ENCODE measurements at regions not wholly inside any gene's neighbourhood (a gene's known extent, or its start where the extent isn't known, plus 50 kb on each side); places are given as distances from the start of the nearest gene placed in this dataset.

GRCh38 chr20:40449974-40450616 is 238.9 kb downstream of the MAFB start:
- DNase-seq = no peak
- 76 to 80% (median 76%) methylated on average over 4 of the region's 4 CpGs for WGBS, 3 donors
- Histone ChIP-seq H3K4me1 (ENCODE audit: insufficient read depth) (no peaks in the 10 kb centered on the region), H3K9me3 (no peaks in the 10 kb centered on the region), H3K36me3 (no peaks in the 10 kb centered on the region), H3K27me3 (no peaks in the 10 kb centered on the region), H3K4me3 (no peak overlapping the region), H3K27ac (no peak overlapping the region)
- intact Hi-C loops (cut with DNase I) = no loop called here
- TF ChIP-seq, protein P1, sequence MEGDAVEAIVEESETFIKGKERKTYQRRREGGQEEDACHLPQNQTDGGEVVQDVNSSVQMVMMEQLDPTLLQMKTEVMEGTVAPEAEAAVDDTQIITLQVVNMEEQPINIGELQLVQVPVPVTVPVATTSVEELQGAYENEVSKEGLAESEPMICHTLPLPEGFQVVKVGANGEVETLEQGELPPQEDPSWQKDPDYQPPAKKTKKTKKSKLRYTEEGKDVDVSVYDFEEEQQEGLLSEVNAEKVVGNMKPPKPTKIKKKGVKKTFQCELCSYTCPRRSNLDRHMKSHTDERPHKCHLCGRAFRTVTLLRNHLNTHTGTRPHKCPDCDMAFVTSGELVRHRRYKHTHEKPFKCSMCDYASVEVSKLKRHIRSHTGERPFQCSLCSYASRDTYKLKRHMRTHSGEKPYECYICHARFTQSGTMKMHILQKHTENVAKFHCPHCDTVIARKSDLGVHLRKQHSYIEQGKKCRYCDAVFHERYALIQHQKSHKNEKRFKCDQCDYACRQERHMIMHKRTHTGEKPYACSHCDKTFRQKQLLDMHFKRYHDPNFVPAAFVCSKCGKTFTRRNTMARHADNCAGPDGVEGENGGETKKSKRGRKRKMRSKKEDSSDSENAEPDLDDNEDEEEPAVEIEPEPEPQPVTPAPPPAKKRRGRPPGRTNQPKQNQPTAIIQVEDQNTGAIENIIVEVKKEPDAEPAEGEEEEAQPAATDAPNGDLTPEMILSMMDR (IDR thresholded peaks at IDR 0.05) = no peak

- 79 to 84% (median 81%) methylated on average over 2 of the region's 2 CpGs for WGBS, 3 donors
- H3K4me1 ChIP-seq (ENCODE audit: insufficient read depth) = no peaks in the 10 kb centered on the region
- no peaks in the 10 kb centered on the region for H3K36me3 ChIP-seq
- no peaks in the 10 kb centered on the region for H3K9me3 ChIP-seq
- DNase-seq = no peak
- H3K4me3 ChIP-seq = no peak overlapping the region
- intact Hi-C loops (cut with DNase I) = no loop called here
- H3K27me3 ChIP-seq = no peaks in the 10 kb centered on the region
- no peak overlapping the region for H3K27ac ChIP-seq
- TF ChIP-seq POLR2A (IDR thresholded peaks at IDR 0.05) = no peak
Measured at GRCh38 chr20:40449144-40449690, 239.8 kb downstream of the MAFB start.

DNA sequence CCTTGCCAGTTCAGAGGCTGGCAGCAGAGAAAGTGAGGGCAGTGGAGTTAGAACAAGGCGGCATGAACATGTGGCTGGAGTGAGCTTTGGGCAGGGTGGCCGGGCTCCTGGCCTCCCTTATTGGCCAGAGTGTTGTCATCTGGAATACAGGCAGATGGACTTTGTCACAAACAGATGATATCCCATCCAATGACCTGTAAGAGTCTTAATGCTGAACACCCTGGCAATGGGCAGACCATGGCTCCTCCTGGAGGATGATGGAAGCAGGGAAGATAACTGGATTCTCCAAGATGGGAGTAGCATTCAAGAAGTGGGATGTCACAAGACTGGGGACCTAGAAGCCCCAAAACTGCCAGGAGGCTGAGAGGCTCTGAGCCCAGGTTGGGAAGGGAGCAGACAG is 242.1 kb downstream of the MAFB start:
- intact Hi-C loops (cut with DNase I) = no loop called here
- peaks cover 1% of the 10 kb centered on the region for H3K4me1 ChIP-seq (ENCODE audit: insufficient read depth)
- 62 to 82% (median 63%) methylated on average over 2 of the region's 2 CpGs for WGBS, 3 donors

DNA sequence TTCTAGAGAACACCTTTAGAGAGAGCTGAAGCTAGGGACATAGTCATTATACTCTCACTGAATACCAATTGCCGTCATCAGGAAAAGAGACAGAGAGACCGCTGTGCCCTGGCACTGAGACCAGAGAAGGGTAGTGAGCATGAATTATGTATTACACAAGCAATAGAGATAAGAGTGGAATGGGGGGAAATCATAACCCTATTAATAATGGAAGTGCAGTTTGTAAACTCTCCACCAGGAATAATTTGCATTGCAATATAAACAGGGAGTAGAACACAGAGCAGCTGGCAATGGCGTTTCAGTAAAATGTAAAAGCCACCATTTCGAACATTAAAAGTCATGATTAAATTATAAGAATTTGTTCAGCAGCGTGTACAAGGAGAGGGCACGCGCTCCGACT is 244.5 kb downstream of the MAFB start:
- H3K4me1 ChIP-seq (ENCODE audit: insufficient read depth) = peaks cover 1% of the 10 kb centered on the region
- no peaks in the 10 kb centered on the region for H3K36me3 ChIP-seq
- DNase-seq = no peak
- intact Hi-C loops (cut with DNase I) = no loop called here
- H3K27ac ChIP-seq = no peak overlapping the region
- 76 to 82% (median 82%) methylated on average over 8 of the region's 8 CpGs for WGBS, 3 donors
- no peaks in the 10 kb centered on the region for H3K9me3 ChIP-seq
- no peak overlapping the region for H3K4me3 ChIP-seq
- H3K27me3 ChIP-seq = no peaks in the 10 kb centered on the region
- TF ChIP-seq, protein P1 (IDR thresholded peaks at IDR 0.05) = no peak
- TF ChIP-seq EP300 (IDR thresholded peaks at IDR 0.05) = no peak
- TF ChIP-seq POLR2A (IDR thresholded peaks at IDR 0.05) = no peak

More for the DNA sequence above, 242.1 kb downstream of the MAFB start:
- Histone ChIP-seq H3K27me3 (no peaks in the 10 kb centered on the region), H3K36me3 (no peaks in the 10 kb centered on the region), H3K4me3 (no peak overlapping the region), H3K27ac (no peak overlapping the region), H3K9me3 (no peaks in the 10 kb centered on the region)
- TF ChIP-seq EP300 (IDR thresholded peaks at IDR 0.05) (no peak), POLR2A (IDR thresholded peaks at IDR 0.05) (no peak)
- TF ChIP-seq, protein P1 (IDR thresholded peaks at IDR 0.05) = no peak
- DNase-seq = no peak

GRCh38 chr20:40443753-40444152 is 245.3 kb downstream of the MAFB start:
- WGBS, 3 donors = 74 to 77% (median 75%) methylated on average over 5 of the region's 5 CpGs
- Histone ChIP-seq H3K27ac (no peak overlapping the region), H3K9me3 (no peaks in the 10 kb centered on the region), H3K36me3 (no peaks in the 10 kb centered on the region), H3K4me1 (ENCODE audit: insufficient read depth) (peaks cover 1% of the 10 kb centered on the region), H3K4me3 (no peak overlapping the region), H3K27me3 (no peaks in the 10 kb centered on the region)
- intact Hi-C loops (cut with DNase I) = no loop called here
- no peak for TF ChIP-seq EP300 (IDR thresholded peaks at IDR 0.05)
- TF ChIP-seq, protein P1 (IDR thresholded peaks at IDR 0.05) = no peak
- TF ChIP-seq POLR2A (IDR thresholded peaks at IDR 0.05) = no peak
- no peak for DNase-seq

Data from ovary (tissue), 7 donors.